ENCODE measurements at regions not wholly inside any gene's neighbourhood (a gene's known extent, or its start where the extent isn't known, plus 50 kb on each side); places are given as distances from the start of the nearest gene placed in this dataset.

DNA sequence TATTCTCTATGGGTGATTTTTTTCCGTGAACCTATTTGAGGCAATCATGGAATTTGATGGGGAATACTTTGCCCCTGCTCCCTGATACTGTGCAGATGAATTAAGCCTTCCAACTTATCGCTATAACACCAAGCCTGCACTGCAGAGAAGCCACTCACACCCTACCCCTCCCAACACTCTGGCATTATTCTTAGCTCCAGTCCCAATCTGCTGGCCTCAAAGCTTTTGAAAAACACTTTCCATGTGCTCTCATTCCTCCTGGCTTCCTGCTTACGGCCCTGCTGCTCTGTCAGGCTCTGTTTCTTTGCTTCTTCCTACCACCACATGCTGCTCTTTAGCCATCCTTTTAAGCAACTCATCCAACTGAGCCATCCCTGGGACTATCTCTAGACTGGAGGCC lies 327.8 kb upstream of the SLCO3A1 start:
- H3K4me2 ChIP-seq = no peak overlapping the region
- H3K9me3 ChIP-seq (ENCODE audit: low read depth) = no peaks in the 10 kb centered on the region
- H4K20me1 ChIP-seq (ENCODE audit: insufficient read depth, poor library complexity, severe bottlenecking) = no peaks in the 10 kb centered on the region
- H2AFZ ChIP-seq = no peak overlapping the region
- WGBS (ENCODE audit: low lambda C conversion rate, missing lambda C conversion rate) = 88% methylated on average over 3 of the region's 3 CpGs
- TF ChIP-seq, protein P1, sequence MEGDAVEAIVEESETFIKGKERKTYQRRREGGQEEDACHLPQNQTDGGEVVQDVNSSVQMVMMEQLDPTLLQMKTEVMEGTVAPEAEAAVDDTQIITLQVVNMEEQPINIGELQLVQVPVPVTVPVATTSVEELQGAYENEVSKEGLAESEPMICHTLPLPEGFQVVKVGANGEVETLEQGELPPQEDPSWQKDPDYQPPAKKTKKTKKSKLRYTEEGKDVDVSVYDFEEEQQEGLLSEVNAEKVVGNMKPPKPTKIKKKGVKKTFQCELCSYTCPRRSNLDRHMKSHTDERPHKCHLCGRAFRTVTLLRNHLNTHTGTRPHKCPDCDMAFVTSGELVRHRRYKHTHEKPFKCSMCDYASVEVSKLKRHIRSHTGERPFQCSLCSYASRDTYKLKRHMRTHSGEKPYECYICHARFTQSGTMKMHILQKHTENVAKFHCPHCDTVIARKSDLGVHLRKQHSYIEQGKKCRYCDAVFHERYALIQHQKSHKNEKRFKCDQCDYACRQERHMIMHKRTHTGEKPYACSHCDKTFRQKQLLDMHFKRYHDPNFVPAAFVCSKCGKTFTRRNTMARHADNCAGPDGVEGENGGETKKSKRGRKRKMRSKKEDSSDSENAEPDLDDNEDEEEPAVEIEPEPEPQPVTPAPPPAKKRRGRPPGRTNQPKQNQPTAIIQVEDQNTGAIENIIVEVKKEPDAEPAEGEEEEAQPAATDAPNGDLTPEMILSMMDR (IDR thresholded peaks at IDR 0.05; ENCODE audit: poor library complexity) = no peak
- TF ChIP-seq EZH2phosphoT487 (IDR thresholded peaks at IDR 0.05; ENCODE audit: low read depth, severe bottlenecking, unreplicated experiment) = no peak
- no peak for TF ChIP-seq EZH2 (IDR thresholded peaks at IDR 0.05; ENCODE audit: borderline replicate concordance)
- no peak overlapping the region for H3K27ac ChIP-seq
- DNase-seq (ENCODE audit: low spot score) = no peak
- no peaks in the 10 kb centered on the region for H3K9me2 ChIP-seq (replicated peaks; ENCODE audit: insufficient read depth)
- no peak overlapping the region for H3K4me3 ChIP-seq
- no peaks in the 10 kb centered on the region for H3K4me1 ChIP-seq (ENCODE audit: insufficient read depth)
- no peaks in the 10 kb centered on the region for H3K27me3 ChIP-seq
- no peaks in the 10 kb centered on the region for H3K36me3 ChIP-seq (replicated peaks; ENCODE audit: insufficient read depth, low read depth)
- H3K79me2 ChIP-seq = no peaks in the 10 kb centered on the region

DNA sequence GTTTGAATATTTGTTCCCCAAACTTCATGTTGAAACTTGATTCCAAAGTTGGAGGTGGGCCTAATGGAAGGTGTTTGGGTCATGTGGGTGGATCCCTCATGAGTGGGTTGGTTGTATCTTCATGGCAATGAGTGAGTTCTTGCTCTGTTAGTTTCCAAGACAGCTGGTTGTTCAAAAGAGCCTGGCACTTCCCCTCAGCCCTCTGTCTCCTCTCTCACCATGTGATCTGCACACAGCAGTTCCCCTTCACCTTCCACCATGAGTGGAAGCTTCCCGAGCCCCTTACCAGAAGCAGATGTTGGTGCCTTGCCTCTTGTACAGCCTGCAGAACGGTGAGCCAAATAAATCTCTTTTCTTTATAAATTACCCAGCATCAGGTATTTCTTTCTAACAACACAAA lies 327.1 kb upstream of the SLCO3A1 start:
- Histone ChIP-seq H4K20me1 (ENCODE audit: insufficient read depth, poor library complexity, severe bottlenecking) (no peaks in the 10 kb centered on the region), H3K36me3 (replicated peaks; ENCODE audit: insufficient read depth, low read depth) (no peaks in the 10 kb centered on the region), H3K4me3 (no peak overlapping the region), H3K79me2 (no peaks in the 10 kb centered on the region), H3K27me3 (no peaks in the 10 kb centered on the region), H2AFZ (no peak overlapping the region), H3K4me2 (no peak overlapping the region), H3K4me1 (ENCODE audit: insufficient read depth) (no peaks in the 10 kb centered on the region), H3K9me2 (replicated peaks; ENCODE audit: insufficient read depth) (no peaks in the 10 kb centered on the region), H3K27ac (no peak overlapping the region), H3K9me3 (ENCODE audit: low read depth) (no peaks in the 10 kb centered on the region)
- TF ChIP-seq EZH2phosphoT487 (IDR thresholded peaks at IDR 0.05; ENCODE audit: low read depth, severe bottlenecking, unreplicated experiment) (no peak), EZH2 (IDR thresholded peaks at IDR 0.05; ENCODE audit: borderline replicate concordance) (no peak)
- TF ChIP-seq, protein P1 (IDR thresholded peaks at IDR 0.05; ENCODE audit: poor library complexity) = no peak
- WGBS (ENCODE audit: low lambda C conversion rate, missing lambda C conversion rate) = 86% methylated on average over 2 of the region's 2 CpGs
- DNase-seq (ENCODE audit: low spot score) = no peak

DNA sequence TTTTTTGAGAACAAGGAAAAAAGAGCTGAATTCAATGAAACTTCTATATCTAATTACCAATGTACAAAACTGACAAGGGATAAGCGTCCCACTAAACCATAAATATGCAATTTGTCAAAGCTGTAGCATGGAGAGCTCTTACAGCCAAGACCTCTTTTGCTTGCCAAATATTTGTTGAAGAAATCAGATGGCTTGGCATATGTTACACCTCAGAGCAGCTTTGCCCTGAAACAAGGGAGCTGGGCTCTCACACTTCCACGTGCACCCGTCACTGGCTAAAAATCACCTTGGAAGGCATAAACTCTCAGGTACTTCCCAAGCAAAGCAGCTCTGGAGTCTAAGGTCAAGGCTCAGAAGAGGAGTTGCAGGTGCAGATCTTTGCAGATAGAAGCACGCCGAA lies 324.7 kb upstream of the SLCO3A1 start:
- Histone ChIP-seq H3K27me3 (no peaks in the 10 kb centered on the region), H3K36me3 (replicated peaks; ENCODE audit: insufficient read depth, low read depth) (no peaks in the 10 kb centered on the region), H3K9me3 (ENCODE audit: low read depth) (no peaks in the 10 kb centered on the region), H3K79me2 (no peaks in the 10 kb centered on the region), H4K20me1 (ENCODE audit: insufficient read depth, poor library complexity, severe bottlenecking) (no peaks in the 10 kb centered on the region), H2AFZ (no peak overlapping the region), H3K4me2 (no peak overlapping the region), H3K9me2 (replicated peaks; ENCODE audit: insufficient read depth) (no peaks in the 10 kb centered on the region), H3K4me1 (ENCODE audit: insufficient read depth) (no peaks in the 10 kb centered on the region), H3K27ac (no peak overlapping the region), H3K4me3 (no peak overlapping the region)
- 90% methylated on average over 5 of the region's 5 CpGs for WGBS (ENCODE audit: low lambda C conversion rate, missing lambda C conversion rate)
- TF ChIP-seq, protein P1 (IDR thresholded peaks at IDR 0.05; ENCODE audit: poor library complexity) = no peak
- TF ChIP-seq EZH2 (IDR thresholded peaks at IDR 0.05; ENCODE audit: borderline replicate concordance) = no peak
- TF ChIP-seq EZH2phosphoT487 (IDR thresholded peaks at IDR 0.05; ENCODE audit: low read depth, severe bottlenecking, unreplicated experiment) = no peak
- no peak for DNase-seq (ENCODE audit: low spot score)

DNA sequence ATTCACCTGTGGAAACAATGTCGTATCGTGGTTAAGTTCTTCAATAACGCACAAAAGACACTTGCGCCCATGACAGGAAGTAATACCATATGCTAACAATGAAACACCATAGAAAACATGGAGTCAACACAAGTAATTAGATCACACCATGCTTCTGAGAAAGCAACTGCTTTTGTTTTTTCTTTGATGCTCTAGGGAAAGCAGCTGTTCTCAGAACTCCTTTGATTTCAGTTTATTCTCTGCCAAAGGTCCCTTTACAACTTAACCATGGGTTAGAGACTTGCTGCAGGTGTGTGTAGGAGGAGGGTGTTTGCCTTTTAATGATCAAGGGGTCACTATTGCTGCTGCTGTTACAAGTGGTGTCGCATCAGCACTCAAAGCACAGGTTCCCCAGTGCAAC lies 324.0 kb upstream of the SLCO3A1 start:
- no peak overlapping the region for H3K4me3 ChIP-seq
- H3K4me1 ChIP-seq (ENCODE audit: insufficient read depth) = no peaks in the 10 kb centered on the region
- no peaks in the 10 kb centered on the region for H3K27me3 ChIP-seq
- H3K9me2 ChIP-seq (replicated peaks; ENCODE audit: insufficient read depth) = no peaks in the 10 kb centered on the region
- no peak overlapping the region for H2AFZ ChIP-seq
- no peaks in the 10 kb centered on the region for H3K36me3 ChIP-seq (replicated peaks; ENCODE audit: insufficient read depth, low read depth)
- H3K27ac ChIP-seq = no peak overlapping the region
- H3K79me2 ChIP-seq = no peaks in the 10 kb centered on the region
- no peaks in the 10 kb centered on the region for H3K9me3 ChIP-seq (ENCODE audit: low read depth)
- DNase-seq (ENCODE audit: low spot score) = no peak
- TF ChIP-seq EZH2 (IDR thresholded peaks at IDR 0.05; ENCODE audit: borderline replicate concordance) (no peak), EZH2phosphoT487 (IDR thresholded peaks at IDR 0.05; ENCODE audit: low read depth, severe bottlenecking, unreplicated experiment) (no peak)
- TF ChIP-seq, protein P1 (IDR thresholded peaks at IDR 0.05; ENCODE audit: poor library complexity) = no peak
- no peak overlapping the region for H3K4me2 ChIP-seq
- no peaks in the 10 kb centered on the region for H4K20me1 ChIP-seq (ENCODE audit: insufficient read depth, poor library complexity, severe bottlenecking)
- 93% methylated on average over 5 of the region's 5 CpGs for WGBS (ENCODE audit: low lambda C conversion rate, missing lambda C conversion rate)

Measured in hepatocyte (in vitro differentiated cells).